ENCODE measurements at regions not wholly inside any gene's neighbourhood (a gene's known extent, or its start where the extent isn't known, plus 50 kb on each side); places are given as distances from the start of the nearest gene placed in this dataset.

GRCh38 chr3:159817126-159817525, 171.5 kb upstream of the IL12A start:
- TF ChIP-seq CTCF (IDR thresholded peaks at IDR 0.05 in 2 of 3, conservative IDR thresholded peaks at IDR 0.05 in 1 of 3; ENCODE audit: borderline replicate concordance in 1 of 3, insufficient read depth in 1 of 3, low read depth in 2 of 3, low read length in 2 of 3) (no peak), POLR2AphosphoS5 (IDR thresholded peaks at IDR 0.05; ENCODE audit: low read depth, low read length) (no peak), EZH2 (IDR thresholded peaks at IDR 0.05) (no peak), SP1 (IDR thresholded peaks at IDR 0.05; ENCODE audit: low read depth) (no peak), POLR2A (IDR thresholded peaks at IDR 0.05; ENCODE audit: borderline replicate concordance, extremely low read depth, insufficient read depth, insufficient read length) (no peak), ATF3 (IDR thresholded peaks at IDR 0.05) (no peak), TCF7L2 (IDR thresholded peaks at IDR 0.05; ENCODE audit: borderline replicate concordance, extremely low read depth, insufficient read depth, insufficient read length) (no peak), EZH2phosphoT487 (IDR thresholded peaks at IDR 0.05; ENCODE audit: borderline replicate concordance) (no peak)

Data from HCT116 (cell line).